Body of pancreas (tissue), 4 donors: ENCODE measurements at regions not wholly inside any gene's neighbourhood (a gene's known extent, or its start where the extent isn't known, plus 50 kb on each side); places are given as distances from the start of the nearest gene placed in this dataset.

ENCODE experiments used
- CTCF ChIP-seq, 7 experiments: fragments of 450-650 bp in 4 of 7; fragments of 200-600 bp in 3 of 7; sonication (generic) in 3 of 7; IDR thresholded peaks; one replicate each; pipeline ENCODE4 v1.5.1; 2016 to 2019; ENCODE audit warnings: antibody characterized with exemption in 7 of 7
- POLR2A ChIP-seq, 3 donors: fragments of 450-650 bp; IDR thresholded peaks; one replicate each; pipeline ENCODE4 v1.6.1; 2016; ENCODE audit warnings: antibody characterized with exemption in 3 of 3, mild to moderate bottlenecking in 2 of 3

- TF ChIP-seq POLR2A (IDR thresholded peaks at IDR 0.05) (no peak), CTCF (IDR thresholded peaks at IDR 0.05) (no peak)
These were observed 100.9 kb upstream of the DPP6 start for GRCh38 chr7:153951316-153951715.
